ENCODE measurements at regions not wholly inside any gene's neighbourhood (a gene's known extent, or its start where the extent isn't known, plus 50 kb on each side); places are given as distances from the start of the nearest gene placed in this dataset.
A peak's percentile ranks its signal among the peaks of the same experiment; 100 is the strongest.

DNA sequence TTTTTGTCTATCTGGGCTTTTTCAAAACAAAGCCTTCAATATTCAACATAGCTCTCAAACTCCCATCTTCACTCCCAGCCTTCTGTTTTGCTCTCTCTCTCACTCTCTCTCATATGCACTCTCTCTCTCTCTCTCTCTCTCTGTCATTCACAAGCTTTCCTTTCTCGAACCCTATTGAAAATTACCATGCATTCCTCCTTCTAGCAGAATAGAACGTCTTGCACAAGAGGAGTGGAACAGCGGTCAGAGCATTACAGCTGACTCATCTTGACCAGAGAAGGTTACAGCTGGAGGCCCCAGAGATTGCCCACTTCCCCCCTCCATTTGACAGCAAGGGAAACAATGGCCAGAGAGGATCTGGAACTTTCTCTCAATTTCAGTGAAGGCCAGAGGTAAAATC, 51.0 kb upstream of the LIFR start:
- H3K79me2 ChIP-seq (ENCODE audit: control insufficient read depth, insufficient read depth, low read length, unreplicated experiment) = no peaks in the 10 kb centered on the region
- no peaks in the 10 kb centered on the region for H3K36me3 ChIP-seq (ENCODE audit: insufficient read depth, low read length)
- H3K4me1 ChIP-seq (ENCODE audit: control insufficient read depth, insufficient read depth, low read length, unreplicated experiment) = peaks cover 37% of the 10 kb centered on the region
- no peaks in the 10 kb centered on the region for H3K27me3 ChIP-seq (ENCODE audit: insufficient read depth, low read length)
- no peak overlapping the region for H2AFZ ChIP-seq (ENCODE audit: low read length, unreplicated experiment)
- H3K27ac ChIP-seq (ENCODE audit: low read depth, low read length) = peak overlapping the region; percentile 32
- H3K4me3 ChIP-seq (ENCODE audit: low read depth, low read length) = no peak overlapping the region

DNA sequence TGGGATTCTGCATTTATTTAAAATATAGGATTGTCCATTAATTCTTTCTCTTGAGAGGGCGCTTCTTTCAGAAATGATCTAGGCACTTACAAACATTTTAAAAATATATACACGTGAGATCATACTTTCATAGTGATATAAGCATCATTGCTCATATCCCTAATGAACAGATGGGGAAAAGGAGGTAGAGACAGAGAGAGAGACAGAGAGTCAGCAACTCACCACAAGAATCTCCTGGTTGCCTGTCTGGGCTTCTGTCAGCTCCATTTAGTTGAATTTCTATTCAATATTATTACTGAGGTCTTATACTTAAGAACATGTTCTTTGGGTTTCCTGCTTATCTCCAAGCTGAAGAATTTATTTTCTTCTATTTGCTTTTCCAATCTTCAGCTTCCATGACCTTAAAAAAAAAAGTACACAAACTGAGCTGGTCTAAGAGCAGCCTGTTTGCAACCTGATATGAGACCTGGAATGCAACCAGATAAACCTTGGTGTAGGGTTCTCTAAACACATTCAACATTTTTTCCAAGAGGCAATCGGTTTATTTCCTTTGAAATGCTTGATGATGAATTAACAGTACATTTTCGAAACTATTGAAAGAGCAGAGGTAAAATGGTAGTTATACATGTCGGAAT, 51.6 kb upstream of the LIFR start:
- Histone ChIP-seq H3K27ac (ENCODE audit: low read depth, low read length) (peak overlapping the region; percentile 32), H3K4me3 (ENCODE audit: low read depth, low read length) (no peak overlapping the region), H3K36me3 (ENCODE audit: insufficient read depth, low read length) (no peaks in the 10 kb centered on the region)

DNA sequence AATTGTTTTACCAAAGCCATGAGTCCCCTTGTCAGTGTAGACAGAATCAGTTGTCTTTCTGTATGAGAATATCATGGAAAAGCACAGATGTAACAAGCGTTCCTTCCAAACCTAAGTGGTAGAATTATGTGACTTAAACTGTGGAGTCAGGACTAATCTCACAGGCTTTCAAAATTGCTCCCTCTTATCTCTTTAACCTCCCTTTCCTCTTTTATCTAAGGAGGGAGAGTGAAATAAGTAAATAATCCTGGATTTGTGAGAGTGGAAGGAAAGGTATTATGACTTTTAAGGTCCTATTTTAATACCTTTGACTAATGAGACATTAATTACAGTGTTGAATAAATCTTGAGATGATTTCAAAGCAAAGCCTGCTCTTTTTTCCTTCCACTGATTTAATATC, 52.4 kb upstream of the LIFR start:
- Histone ChIP-seq H3K4me3 (ENCODE audit: low read depth, low read length) (no peak overlapping the region), H3K79me2 (ENCODE audit: control insufficient read depth, insufficient read depth, low read length, unreplicated experiment) (no peaks in the 10 kb centered on the region), H2AFZ (ENCODE audit: low read length, unreplicated experiment) (no peak overlapping the region), H3K36me3 (ENCODE audit: insufficient read depth, low read length) (no peaks in the 10 kb centered on the region), H3K27me3 (ENCODE audit: insufficient read depth, low read length) (no peaks in the 10 kb centered on the region), H3K27ac (ENCODE audit: low read depth, low read length) (no peak overlapping the region), H3K4me1 (ENCODE audit: control insufficient read depth, insufficient read depth, low read length, unreplicated experiment) (peaks cover 29% of the 10 kb centered on the region)

More for the DNA sequence above, 51.6 kb upstream of the LIFR start:
- H2AFZ ChIP-seq (ENCODE audit: low read length, unreplicated experiment) = no peak overlapping the region
- H3K4me1 ChIP-seq (ENCODE audit: control insufficient read depth, insufficient read depth, low read length, unreplicated experiment) = peaks cover 36% of the 10 kb centered on the region
- H3K79me2 ChIP-seq (ENCODE audit: control insufficient read depth, insufficient read depth, low read length, unreplicated experiment) = no peaks in the 10 kb centered on the region
- H3K27me3 ChIP-seq (ENCODE audit: insufficient read depth, low read length) = no peaks in the 10 kb centered on the region

DNA sequence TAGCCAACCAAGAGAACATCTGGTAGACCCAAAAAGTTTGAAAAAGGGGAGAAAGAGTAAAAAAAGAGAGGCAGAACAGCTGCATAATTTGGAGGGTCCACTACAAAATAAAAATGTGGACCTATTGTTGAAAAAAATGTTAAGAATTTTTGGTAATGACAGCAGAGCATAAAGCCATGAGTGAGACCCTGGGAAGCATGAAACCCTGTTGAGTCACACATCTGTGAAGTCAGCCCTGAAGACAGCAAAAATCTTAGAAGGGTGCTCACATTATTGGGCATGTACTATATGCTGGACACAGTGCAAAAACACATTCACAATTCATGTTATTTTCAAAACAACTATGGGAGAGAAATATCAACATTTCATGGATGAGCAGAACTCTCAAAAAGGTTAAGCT, 56.4 kb upstream of the LIFR start:
- H3K4me3 ChIP-seq (ENCODE audit: low read depth, low read length) = no peak overlapping the region
- peaks cover 11% of the 10 kb centered on the region for H3K4me1 ChIP-seq (ENCODE audit: control insufficient read depth, insufficient read depth, low read length, unreplicated experiment)
- H3K27me3 ChIP-seq (ENCODE audit: insufficient read depth, low read length) = no peaks in the 10 kb centered on the region
- no peaks in the 10 kb centered on the region for H3K79me2 ChIP-seq (ENCODE audit: control insufficient read depth, insufficient read depth, low read length, unreplicated experiment)
- no peak overlapping the region for H3K27ac ChIP-seq (ENCODE audit: low read depth, low read length)
- H3K36me3 ChIP-seq (ENCODE audit: insufficient read depth, low read length) = no peaks in the 10 kb centered on the region
- H2AFZ ChIP-seq (ENCODE audit: low read length, unreplicated experiment) = no peak overlapping the region

DNA sequence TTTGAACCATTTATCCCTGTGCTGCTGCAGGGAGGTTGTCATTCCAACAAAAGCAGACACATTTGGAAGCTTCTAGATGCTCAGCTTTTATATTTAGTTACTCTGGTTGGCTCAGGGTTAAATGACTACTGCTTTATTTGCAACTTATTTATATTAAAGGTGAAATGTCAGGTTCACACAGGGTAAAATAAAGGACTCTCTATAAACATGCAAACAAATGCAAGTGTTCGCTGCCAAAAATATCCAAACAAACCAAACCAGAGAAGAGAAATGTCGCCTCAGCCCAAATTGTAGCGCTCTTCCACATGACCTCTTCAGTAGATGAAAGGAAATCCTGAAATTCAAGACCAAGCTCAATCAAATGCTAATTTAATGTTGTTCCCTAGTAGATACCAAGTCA, 57.0 kb upstream of the LIFR start:
- Histone ChIP-seq H3K4me1 (ENCODE audit: control insufficient read depth, insufficient read depth, low read length, unreplicated experiment) (peaks cover 5% of the 10 kb centered on the region), H3K79me2 (ENCODE audit: control insufficient read depth, insufficient read depth, low read length, unreplicated experiment) (no peaks in the 10 kb centered on the region), H3K4me3 (ENCODE audit: low read depth, low read length) (no peak overlapping the region), H3K36me3 (ENCODE audit: insufficient read depth, low read length) (no peaks in the 10 kb centered on the region), H3K27me3 (ENCODE audit: insufficient read depth, low read length) (no peaks in the 10 kb centered on the region), H2AFZ (ENCODE audit: low read length, unreplicated experiment) (no peak overlapping the region), H3K27ac (ENCODE audit: low read depth, low read length) (no peak overlapping the region)

DNA sequence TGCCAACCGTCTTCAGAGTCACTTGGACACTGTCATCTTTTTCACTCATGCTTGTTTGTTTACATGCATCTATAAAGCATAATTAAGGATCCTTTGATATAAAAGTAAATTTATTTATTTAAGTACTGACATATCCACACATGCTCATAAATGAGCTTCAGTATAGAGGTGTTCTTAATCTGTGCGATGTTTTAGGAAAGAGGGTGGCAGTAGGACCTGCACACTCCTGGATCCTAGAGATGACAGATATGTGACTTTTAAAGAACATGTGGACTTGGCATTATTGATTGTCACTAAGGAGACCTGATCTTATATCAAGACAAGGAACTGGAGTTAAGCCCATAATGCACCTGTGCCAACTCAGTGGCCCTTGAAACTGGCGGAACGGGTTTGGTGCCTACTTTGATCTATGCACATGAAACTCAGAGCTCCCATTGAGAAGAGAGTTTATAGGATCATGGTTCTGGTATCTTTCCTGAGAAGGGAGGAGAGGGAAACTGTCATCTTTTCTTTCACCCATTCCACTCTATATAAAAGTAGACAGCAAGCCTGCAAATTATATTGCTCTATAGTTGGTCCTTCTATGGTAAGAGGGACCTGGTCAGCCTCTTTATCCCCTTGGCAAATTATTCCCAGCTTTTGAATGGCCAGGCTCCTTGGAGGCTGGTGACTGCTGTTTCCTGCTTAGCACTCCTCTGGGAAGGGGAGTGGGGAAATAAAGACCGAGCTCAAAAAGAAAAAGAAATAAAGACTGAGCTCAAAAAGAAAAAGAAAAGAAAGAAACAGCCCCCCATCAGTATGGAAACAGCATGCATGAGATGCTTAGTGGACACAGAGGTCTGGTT, 57.8 kb upstream of the LIFR start:
- Histone ChIP-seq H3K79me2 (ENCODE audit: control insufficient read depth, insufficient read depth, low read length, unreplicated experiment) (no peaks in the 10 kb centered on the region), H3K36me3 (ENCODE audit: insufficient read depth, low read length) (no peaks in the 10 kb centered on the region), H3K4me1 (ENCODE audit: control insufficient read depth, insufficient read depth, low read length, unreplicated experiment) (no peaks in the 10 kb centered on the region), H2AFZ (ENCODE audit: low read length, unreplicated experiment) (no peak overlapping the region), H3K27me3 (ENCODE audit: insufficient read depth, low read length) (no peaks in the 10 kb centered on the region), H3K4me3 (ENCODE audit: low read depth, low read length) (no peak overlapping the region), H3K27ac (ENCODE audit: low read depth, low read length) (no peak overlapping the region)

DNA sequence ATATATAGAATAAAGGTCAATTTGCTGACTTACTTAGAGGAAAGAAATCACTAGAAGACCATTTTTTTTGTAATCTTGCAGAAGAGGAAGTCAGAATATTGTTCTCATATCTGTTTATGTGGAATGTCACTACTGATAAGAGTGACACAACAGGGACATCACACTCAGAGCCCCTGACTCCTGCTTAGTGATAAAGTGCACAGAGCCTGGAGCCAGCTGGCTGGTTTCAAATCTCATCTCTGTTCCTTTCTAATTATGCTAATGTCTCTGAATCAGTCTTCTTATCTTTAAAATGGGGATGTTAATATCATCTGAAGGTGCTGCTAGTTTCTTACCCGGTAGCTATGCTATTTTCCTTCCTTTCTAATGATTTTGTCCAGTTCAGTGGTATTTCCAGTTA, 58.6 kb upstream of the LIFR start:
- no peak overlapping the region for H2AFZ ChIP-seq (ENCODE audit: low read length, unreplicated experiment)
- H3K4me3 ChIP-seq (ENCODE audit: low read depth, low read length) = no peak overlapping the region
- no peaks in the 10 kb centered on the region for H3K4me1 ChIP-seq (ENCODE audit: control insufficient read depth, insufficient read depth, low read length, unreplicated experiment)
- H3K36me3 ChIP-seq (ENCODE audit: insufficient read depth, low read length) = no peaks in the 10 kb centered on the region
- no peaks in the 10 kb centered on the region for H3K79me2 ChIP-seq (ENCODE audit: control insufficient read depth, insufficient read depth, low read length, unreplicated experiment)
- H3K27ac ChIP-seq (ENCODE audit: low read depth, low read length) = no peak overlapping the region
- H3K27me3 ChIP-seq (ENCODE audit: insufficient read depth, low read length) = no peaks in the 10 kb centered on the region

DNA sequence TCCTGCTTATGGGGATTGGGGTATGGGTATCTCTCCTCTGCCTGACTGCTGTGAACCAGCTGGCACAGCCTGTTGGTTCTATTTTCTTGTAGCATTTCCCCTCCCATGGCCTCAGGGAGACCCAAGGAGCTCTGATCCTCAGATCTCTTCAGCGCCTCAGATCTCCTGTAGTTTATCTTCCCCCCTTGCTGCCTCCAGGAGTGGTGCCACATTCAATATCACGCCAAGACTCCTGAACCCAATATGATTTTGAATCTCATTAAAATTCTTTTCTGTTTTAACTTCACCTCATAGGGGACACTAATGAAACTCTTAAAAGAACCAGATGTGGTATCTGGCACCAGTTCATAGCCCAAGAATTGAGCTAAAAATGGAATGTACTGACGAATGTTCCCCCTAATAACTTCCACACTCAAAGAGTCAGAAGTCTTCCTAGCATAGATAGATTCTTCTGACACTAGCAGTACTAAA, 59.6 kb upstream of the LIFR start:
- Histone ChIP-seq H3K27ac (ENCODE audit: low read depth, low read length) (no peak overlapping the region), H3K4me1 (ENCODE audit: control insufficient read depth, insufficient read depth, low read length, unreplicated experiment) (no peaks in the 10 kb centered on the region), H3K27me3 (ENCODE audit: insufficient read depth, low read length) (no peaks in the 10 kb centered on the region), H2AFZ (ENCODE audit: low read length, unreplicated experiment) (no peak overlapping the region), H3K79me2 (ENCODE audit: control insufficient read depth, insufficient read depth, low read length, unreplicated experiment) (no peaks in the 10 kb centered on the region), H3K36me3 (ENCODE audit: insufficient read depth, low read length) (no peaks in the 10 kb centered on the region), H3K4me3 (ENCODE audit: low read depth, low read length) (no peak overlapping the region)

DNA sequence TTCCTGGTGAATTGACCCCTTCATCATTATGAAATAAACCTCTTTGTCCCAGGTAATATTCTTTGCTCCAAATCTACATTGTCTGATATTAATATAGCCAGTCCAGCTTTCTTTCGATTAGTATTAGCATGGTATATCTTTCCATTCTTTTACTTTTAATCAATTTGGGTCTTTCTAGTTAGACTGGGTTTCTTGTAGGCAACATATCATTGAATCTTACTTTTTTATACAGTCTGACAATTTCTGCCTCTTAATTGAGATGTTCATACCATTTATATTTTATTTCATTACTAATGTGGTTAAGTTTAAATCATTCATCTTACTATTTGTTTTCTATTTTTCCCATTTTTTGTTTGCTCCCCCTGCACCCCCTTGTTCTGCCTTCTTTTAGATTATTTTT, 61.7 kb upstream of the LIFR start:
- H3K27me3 ChIP-seq (ENCODE audit: insufficient read depth, low read length) = no peaks in the 10 kb centered on the region
- no peaks in the 10 kb centered on the region for H3K36me3 ChIP-seq (ENCODE audit: insufficient read depth, low read length)
- H3K4me3 ChIP-seq (ENCODE audit: low read depth, low read length) = no peak overlapping the region
- H2AFZ ChIP-seq (ENCODE audit: low read length, unreplicated experiment) = no peak overlapping the region
- H3K27ac ChIP-seq (ENCODE audit: low read depth, low read length) = no peak overlapping the region
- H3K4me1 ChIP-seq (ENCODE audit: control insufficient read depth, insufficient read depth, low read length, unreplicated experiment) = no peaks in the 10 kb centered on the region
- H3K79me2 ChIP-seq (ENCODE audit: control insufficient read depth, insufficient read depth, low read length, unreplicated experiment) = no peaks in the 10 kb centered on the region

DNA sequence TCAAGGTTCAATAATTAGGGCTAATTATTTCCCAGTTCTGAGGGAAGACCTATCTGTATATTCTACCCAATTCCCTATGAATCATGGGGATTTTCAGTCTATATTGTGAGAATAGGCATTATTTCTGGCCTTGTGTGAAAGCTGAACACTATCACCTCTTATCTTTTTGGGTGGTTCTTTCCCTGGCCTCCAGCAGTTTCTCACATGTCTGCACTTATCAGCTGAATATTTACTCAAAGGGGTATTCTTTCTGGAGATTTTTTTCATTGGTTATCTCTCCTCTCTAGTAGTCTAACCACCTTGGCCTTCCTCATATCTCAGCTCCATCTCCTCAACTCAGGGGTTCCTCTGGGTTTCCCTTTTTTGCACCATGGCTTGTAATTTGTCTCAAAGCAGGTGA, 64.9 kb upstream of the LIFR start:
- Histone ChIP-seq H2AFZ (ENCODE audit: low read length, unreplicated experiment) (no peak overlapping the region), H3K27ac (ENCODE audit: low read depth, low read length) (no peak overlapping the region), H3K36me3 (ENCODE audit: insufficient read depth, low read length) (no peaks in the 10 kb centered on the region), H3K27me3 (ENCODE audit: insufficient read depth, low read length) (no peaks in the 10 kb centered on the region), H3K4me1 (ENCODE audit: control insufficient read depth, insufficient read depth, low read length, unreplicated experiment) (no peaks in the 10 kb centered on the region), H3K4me3 (ENCODE audit: low read depth, low read length) (no peak overlapping the region), H3K79me2 (ENCODE audit: control insufficient read depth, insufficient read depth, low read length, unreplicated experiment) (no peaks in the 10 kb centered on the region)

DNA sequence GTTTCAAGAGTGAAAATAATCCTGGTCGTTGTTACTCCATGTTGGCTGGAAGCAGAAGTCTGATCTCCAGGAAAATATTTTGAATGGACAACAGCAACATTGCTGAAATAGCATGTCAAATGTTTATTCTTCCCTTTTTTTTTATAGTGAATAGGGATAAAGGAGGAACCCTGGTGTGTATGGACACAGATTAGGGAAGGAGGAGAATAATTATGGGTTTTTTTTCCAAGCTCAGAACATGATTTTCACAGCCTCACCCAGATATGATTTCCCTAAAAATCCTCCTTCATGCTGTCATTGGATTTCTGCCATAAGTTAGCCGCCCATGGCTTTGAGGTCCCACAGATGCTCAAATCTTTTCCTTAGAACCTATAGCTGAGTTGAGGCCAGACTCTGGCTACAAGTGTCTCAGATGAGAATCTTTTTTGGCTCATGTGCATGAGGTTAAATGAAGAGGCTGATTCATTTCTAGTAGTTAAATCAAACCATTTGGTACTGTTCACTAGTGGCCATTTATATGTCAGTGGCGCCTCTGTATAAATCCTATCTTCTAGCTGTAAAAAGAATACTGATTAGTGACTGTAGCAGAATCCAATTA, 65.5 kb upstream of the LIFR start:
- H3K79me2 ChIP-seq (ENCODE audit: control insufficient read depth, insufficient read depth, low read length, unreplicated experiment) = no peaks in the 10 kb centered on the region
- H3K4me3 ChIP-seq (ENCODE audit: low read depth, low read length) = no peak overlapping the region
- no peaks in the 10 kb centered on the region for H3K27me3 ChIP-seq (ENCODE audit: insufficient read depth, low read length)
- H3K27ac ChIP-seq (ENCODE audit: low read depth, low read length) = no peak overlapping the region
- H2AFZ ChIP-seq (ENCODE audit: low read length, unreplicated experiment) = no peak overlapping the region
- H3K36me3 ChIP-seq (ENCODE audit: insufficient read depth, low read length) = no peaks in the 10 kb centered on the region
- no peaks in the 10 kb centered on the region for H3K4me1 ChIP-seq (ENCODE audit: control insufficient read depth, insufficient read depth, low read length, unreplicated experiment)
